ENCODE measurements at regions not wholly inside any gene's neighbourhood (a gene's known extent, or its start where the extent isn't known, plus 50 kb on each side); places are given as distances from the start of the nearest gene placed in this dataset.
"Not testable (repeated sequence)": the region's sequence is repeated elsewhere in the genome, so short reads cannot be mapped to it uniquely, and the experiment has no call there.

DNA sequence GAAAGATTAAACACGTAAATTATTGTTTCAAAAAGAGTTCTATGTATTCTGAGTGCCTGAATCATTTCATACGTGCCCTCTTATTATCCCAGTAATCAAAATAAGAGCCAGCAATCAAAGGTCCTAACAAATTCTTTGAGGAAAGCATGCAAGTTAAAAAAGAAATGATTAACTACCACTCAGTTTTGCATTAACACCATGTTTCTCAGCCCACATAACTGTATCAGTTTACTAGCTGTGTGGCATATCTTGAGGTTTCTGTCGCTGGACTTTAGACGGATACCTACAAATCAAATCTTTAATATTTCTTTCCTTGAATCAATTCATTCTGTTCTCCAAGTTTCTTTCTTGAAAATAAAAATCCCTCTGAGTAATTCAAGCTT is 668.9 kb upstream of the CHAC2 start:
- no peak for DNase-seq

DNA sequence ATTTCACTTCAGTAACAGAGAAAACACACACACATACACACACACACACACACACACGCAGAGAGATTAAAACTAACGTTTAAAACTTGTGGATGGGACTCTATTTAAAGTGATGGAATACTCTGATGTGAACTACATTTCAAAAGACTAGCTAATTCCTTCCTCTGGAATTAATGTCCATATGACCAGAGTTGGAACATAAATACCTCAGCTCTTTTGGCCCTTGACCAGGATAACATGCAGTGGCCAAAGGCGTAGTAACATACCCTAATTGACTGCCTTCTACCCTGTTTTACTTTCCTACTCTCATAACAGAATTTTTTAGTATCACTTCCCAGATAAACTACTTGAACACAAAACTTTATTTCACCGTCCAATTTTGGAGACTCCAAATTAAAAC is 671.3 kb upstream of the CHAC2 start:
- no peak for DNase-seq

DNA sequence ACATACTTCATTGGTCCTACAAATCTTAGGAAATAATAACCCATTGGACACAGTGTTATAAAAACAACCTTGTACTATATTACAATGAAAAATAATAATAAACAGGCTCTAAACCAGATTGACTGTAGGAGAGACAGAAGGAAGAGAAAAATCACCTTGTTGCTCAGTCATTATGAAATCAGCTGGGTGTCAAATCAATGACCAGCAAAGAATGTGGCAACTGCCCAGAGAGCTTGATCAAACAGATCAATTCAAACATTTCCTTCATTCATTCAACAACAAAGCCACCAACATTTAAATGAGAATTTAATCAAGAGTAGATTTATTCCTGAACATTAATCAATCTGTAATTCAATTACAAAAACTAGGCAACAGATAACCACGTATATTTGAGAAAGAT is 671.9 kb upstream of the CHAC2 start:
- DNase-seq = no peak

DNA sequence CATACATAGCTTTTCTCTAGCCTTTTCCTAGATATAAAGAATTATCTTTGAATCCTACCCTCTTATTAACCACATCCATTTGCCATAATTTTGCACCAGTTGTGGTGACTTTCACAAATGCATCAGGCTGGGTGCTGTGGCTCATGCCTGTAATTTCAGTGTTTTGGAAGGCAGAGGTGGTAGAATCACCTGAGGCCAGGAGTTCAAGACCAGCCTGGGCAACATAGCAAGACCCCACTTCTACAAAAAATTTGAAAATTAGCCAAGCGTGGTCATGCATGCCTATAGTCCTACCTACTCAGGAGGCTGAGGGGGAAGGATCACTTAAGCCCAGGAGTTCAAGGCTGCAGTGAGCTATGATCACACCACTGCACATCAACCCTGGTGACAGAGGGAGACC is 672.4 kb upstream of the CHAC2 start:
- DNase-seq = no peak

DNA sequence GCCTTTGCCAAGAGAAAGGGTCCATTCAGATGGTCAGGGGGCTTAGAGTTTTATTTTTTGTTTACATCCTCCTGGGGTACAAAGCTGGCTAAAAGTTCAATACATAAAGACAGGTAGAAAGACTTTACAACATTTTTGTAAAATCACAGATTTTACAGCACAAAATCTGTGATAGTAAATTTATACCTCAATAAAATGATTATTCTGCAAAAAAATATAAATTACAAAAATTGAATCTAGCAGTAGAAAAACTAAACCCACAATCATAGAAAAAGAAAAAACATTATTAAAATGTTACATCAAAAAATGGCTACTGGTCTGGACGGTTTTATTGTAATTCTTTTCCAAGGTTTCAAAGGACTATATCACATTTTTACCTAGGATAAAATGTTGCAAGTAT is 674.2 kb upstream of the CHAC2 start:
- DNase-seq = no peak

DNA sequence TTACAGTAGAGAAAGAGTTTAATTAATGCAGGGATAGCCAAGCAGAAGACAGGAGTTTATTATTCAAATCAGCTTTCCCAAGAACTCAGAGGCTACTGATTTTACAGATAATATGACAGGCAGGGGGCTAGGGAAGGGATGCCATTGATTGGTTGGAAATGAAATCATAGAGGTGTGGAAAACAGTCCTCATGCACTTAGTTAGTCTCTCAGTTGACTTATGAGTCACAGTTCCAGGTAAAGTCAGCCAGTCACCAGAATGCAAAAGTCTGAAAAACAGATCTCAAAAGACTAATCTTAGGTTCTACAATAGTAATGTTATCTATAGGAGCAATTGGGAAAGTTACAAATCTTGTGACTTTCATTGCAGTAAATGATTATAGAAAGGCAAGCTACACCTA is 676.4 kb upstream of the CHAC2 start:
- DNase-seq = no peak

DNA sequence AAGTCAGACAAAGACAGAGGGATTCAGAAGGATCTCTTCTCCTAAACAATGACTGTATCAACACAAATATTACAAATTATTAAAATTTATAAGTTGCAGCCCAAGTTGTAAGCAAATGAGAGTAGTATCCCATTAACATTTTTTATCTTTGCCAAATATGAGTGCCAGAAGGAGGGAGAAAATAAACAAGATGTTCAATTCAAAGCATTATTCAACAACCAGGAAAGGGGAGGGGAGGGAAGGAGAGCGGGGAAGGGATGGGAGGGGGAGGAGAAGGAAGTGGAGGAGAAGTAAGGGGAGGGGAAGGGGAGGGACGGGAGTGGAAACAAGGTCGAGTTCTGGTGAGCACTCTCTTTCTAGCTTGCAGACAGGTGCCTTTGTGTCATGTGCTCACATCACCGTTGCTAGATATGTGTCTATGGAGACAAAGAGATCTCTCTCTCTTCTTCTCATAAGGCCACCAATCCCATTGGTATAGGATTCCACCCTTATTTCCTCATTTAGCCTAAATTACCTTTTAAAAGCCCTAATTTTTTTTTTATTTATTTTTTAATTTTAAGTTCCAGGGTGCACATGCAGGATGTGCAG is 679.6 kb upstream of the CHAC2 start:
- no peak for DNase-seq

DNA sequence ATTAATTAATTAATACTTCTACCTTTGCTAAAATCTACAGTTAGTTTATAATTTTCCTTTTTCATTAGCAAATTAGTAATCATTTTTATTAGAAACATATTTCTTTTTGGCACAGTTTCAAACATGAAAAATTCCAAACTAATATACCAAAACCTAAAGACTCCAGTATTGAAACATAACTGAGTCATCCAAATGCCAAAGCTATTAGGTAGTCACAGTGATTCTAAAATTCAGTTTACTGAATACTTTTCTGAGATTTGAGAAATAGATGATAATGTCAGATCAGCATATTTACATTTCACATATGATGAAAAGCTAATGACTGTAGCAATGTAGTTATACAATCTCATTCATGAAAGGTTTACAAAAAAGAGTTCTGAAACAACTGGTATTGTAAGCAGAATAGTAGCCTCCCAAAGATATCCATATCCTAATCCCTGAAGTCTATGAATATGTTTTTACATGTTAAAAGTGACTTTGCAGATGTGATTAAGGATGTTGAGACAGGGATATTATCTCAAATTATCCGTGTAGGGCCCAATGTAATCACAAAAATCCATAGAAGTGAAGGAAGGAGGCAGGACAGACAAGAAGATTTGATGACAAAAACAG is 680.2 kb upstream of the CHAC2 start:
- DNase-seq = no peak

DNA sequence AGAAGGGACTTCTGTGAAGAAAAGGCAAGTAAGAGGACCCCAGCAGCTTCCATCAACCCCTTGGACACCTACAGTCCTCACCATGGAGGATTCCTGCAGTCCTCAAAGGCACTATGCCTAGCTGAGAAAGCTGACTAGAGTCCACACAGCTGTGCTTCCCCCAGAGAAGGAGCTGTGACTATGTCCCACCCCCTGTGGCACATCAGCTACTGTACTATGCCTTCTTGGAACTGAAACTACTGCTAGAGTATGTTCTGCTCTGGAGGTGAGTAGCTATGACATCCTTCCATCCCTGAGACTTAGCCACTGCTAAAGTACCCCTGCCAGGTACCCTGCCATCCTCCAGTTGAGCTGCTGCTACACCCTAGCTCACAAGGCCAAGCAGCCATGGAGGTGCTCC is 690.2 kb upstream of the CHAC2 start:
- DNase-seq = no peak

DNA sequence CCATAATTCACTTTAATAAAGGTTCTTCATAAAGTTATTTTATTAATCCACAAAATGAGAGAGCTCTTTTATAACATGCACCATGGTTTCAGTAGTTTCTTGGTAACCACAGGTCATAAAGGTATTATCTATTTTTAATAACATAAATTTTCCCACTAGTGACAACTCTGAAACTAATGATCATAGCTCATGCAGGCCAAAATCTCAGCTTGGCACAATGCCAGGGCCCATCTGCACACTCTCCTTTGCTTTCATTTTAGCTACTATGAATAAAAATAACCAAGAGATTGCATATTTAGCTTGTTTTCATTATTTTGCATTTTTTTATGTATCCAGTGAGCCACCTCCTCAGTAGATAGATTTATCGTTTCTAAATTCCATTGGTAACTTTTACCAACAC is 691.8 kb upstream of the CHAC2 start:
- DNase-seq = no peak

DNA sequence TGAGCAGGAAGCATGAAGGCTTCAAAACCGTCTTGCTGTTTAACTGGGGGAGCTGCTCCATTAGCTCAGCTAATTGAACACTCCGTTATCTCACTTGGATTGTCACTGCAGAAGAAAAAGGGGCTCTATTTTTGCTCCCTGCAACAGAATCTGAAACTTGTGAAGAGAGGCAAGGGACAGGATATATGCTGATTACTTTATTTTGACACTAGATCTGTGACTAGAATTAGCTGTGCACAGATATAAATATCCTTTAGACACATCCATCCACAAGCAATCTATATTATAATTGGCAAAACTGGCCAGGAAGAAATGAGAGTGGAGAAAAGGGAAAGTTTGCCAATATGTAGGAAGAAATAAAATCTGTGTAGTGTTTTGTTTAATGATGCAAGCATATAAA is 700.1 kb upstream of the CHAC2 start:
- DNase-seq = no peak

DNA sequence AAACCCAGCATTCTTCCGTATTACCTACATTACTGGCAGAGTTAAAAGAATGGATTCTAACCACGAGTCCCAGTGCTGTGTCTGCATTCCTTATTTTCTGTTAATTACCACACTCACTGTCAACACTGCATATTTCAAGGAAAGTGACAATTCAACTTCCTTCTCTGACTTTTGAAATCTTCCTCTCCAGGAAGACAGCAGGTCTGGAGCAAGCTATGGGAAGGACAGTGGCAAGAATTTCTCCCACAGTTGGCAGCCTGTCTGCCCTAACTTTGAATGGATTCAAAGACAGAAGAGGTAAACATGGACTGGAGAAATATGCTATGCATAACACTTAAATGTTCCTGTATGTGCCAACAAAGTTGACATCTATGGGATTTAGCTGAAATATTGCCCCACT is 700.5 kb upstream of the CHAC2 start:
- DNase-seq = no peak

DNA sequence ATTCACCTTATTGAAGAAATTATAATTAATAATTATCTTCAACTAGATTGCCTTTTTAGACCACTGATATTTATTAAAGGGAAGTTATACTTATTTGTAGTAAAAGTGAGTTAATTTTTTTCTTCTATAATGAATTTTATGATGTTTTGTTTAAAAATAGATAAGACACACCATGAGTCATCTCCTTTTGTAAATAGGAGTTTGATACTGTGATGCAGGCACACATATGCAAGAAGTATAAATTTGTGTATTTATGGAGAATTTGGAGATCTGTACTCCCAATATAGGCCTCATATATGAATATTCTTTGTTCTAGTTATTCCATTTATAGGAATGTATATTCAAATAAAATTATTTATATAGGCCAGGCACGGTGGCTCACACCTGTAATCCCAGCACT is 703.5 kb upstream of the CHAC2 start:
- no peak for DNase-seq

DNA sequence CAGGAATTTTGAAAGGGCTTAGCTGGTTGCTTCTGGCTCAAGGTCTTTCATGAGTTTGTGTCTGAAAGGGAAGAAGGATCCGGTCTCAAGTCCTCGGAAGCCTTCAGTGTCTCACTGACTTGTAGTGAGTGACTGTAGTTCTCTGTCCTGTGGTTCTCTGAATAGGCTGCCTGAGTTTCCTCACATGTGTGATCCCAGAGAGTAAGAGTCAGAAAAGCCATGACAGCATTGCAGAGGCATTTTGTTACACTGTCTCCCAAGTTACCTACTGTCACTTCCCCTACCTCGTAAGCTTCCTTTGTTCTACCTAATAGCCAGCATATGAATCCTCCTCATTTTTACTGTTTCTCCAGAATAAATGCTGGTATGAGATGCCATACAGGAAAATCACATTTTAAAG is 709.1 kb upstream of the CHAC2 start:
- DNase-seq = no peak

DNA sequence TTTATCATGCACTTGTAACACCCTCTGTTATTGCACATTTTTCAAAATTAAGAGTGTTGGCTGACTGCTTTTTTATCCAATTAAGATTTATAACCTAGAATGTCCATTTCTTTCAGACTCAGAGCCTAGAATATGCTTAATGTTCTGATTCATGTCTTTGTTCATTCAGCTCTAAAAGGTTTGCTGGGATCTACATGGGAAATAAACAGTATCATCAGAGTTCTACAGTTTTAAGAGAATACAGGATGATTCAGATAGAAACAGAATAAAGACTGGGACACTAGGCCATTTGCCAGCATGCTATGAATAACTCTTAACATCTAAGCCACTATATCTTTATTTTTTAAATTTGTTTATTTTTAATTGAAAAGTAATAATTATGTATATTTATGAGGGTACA is 713.7 kb upstream of the CHAC2 start:
- no peak for DNase-seq

DNA sequence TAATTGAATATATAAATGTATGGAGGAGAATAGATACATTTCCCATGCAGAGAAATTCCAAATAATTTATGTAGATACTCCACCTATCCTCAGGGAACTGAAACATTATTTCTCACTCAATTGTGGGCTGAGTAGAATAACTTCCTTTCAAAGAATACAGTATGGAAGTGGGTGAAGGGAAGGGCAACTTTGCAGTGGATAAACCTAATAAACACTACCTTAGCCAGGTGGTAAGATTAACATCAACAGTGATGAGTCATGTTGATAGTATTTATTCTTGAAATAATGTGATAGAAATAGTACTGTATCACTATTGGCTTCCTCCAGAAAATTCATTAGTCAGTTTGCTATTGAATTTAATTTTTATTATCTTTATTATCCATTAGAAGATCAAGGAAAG is 716.4 kb upstream of the CHAC2 start:
- no peak for DNase-seq

DNA sequence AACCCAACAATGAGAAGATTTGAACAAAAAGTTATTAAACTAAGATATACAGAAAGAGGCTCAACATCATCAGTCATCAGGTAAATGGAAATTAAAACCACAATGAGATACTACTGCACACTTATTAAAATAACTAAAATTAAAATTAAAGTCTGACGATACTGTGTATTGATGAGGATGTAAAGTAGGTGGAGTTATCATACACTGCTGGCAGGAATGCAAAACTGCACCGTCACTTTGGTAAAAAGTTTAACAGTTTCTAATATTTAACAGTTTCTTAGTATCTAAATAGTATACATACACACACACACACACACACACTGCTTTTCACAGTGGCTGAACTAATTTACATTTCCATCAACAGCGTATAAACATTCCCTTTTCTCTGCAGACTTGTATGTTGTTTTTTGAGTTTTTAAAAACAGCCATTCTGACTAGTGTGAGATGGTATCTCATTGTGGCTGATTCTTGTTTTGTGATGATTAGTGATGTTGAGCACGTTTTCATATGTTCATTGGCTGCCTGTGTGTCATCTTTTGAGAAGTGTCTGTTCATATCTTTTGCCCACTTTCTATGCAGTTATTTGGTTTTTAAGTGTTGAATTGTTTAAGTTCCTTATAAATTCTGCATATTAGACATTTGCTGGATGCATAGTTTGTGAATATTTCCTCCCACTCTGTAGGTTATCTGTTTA is 726.9 kb upstream of the CHAC2 start:
- DNase-seq = no peak

DNA sequence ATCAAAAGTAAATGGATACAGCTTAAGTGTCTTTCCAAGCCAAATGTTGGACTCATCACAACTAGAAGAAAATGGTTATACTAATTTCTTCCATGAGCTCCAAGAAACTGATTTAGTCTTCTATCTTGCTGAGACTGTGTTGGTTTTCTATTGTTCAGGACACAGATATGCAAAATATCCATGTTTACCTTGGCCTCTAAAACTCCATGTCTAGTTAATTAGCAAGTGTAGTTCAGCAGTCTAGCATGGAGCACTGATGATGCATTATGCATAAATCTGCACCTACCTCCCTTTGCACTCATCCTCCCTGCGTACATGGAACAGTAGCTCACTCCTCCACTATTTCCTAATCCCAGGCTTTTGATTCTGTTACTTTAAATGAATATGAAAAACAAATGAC is 731.4 kb upstream of the CHAC2 start:
- DNase-seq = no peak

DNA sequence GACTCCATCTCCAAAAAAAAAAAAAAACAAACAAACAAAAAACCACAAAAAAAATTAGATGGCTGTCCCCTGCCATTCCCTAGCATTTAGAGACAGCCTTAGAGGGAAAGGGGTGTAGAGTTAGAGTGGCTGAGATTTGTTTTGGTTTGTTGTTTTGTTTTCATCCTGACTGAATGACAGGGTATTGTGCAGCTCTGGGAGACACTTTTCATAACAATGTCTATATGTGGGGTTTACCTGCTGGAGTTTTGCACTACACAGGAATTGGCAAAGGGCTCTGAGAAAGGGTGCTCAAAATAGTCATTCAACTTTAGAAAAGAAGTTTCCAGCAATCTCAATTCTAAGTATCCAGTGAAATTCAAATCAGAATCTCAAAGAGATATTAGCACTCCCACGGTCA is 732.5 kb upstream of the CHAC2 start:
- no peak for DNase-seq

DNA sequence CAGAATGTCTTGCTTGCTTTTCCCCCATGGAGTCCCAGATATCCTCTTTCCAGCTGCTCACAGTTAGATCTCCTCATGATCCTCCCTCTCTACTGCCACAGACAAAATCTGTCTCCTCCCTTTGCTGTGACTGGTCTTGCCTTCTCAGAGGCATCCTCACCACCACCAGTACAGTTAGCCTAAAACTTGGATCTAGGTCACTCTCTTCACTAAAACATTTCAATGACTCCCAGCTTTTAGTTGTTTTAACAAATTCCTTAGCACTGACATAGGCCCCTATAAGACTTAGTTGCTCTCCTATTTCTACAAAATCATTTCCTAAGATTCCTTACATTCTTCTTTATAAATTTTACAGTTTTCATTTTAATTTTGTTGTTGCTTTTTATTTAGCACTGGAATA is 734.2 kb upstream of the CHAC2 start:
- DNase-seq = no peak

DNA sequence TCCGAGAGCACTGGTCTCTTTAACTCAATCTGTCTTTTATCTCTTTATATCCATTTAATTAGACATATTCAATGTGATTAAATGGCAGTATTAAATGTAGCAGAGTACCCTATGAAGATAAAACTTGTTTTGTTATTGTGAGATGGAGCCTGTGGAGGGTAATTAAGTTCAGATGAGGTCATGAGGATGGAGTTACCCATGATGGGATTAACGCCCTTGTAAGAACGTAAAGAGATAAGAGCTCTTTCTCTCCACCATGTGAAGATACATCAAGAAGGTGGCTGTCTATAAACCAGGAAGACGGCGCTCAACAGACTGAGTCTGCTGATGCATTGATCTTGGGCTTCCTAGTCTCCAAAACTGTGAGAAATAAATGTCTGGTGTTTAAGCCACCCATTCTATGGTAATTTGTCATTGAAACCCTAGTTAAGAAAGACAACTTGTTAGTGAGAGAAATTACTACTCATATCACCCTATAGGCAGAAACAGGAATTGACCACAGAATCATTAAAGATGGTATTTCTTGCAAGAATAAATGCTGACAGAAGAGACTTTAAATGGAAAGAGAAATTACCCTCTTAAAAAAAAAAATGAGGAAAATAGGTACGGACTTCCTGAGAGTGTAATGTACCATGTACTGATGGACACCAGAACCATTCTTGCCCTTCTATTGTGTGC is 738.7 kb upstream of the CHAC2 start:
- no peak for DNase-seq

DNA sequence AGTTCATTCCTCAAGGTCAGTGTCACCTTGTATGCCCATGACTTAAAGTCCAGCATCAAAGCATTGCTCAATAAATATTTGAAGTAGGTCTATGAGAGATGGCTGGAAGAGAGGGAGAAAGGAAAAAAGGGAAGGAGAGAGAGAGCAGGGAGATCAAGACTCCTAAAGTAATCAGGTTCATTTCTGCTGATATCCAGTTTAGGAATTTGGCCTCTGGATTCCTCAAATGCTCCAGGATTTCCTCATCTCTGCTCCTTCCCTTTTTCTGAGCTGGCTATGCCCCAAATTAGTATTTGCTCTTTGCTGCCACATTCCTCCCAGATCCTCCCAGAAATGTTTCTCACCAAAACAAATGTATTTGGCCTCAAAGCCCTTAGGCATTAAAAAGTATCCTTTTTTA is 739.4 kb upstream of the CHAC2 start:
- no peak for DNase-seq

DNA sequence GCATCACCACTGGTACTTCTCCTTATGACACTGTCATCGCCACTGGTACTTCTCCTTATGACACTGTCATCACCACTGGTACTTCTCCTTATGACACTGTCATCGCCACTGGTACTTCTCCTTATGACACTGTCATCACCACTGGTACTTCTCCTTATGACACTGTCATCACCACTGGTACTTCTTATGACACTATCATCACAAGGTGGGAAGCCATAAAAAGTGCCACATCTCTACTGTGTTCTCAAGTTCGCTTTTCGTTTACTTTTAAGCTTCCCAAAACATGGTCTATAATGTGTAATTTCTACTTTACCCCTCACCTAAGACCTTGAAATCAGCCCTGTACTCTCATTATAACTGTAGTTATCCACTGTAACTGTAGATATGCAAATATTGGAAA is 745.4 kb upstream of the CHAC2 start:
- not testable (repeated sequence) for DNase-seq

DNA sequence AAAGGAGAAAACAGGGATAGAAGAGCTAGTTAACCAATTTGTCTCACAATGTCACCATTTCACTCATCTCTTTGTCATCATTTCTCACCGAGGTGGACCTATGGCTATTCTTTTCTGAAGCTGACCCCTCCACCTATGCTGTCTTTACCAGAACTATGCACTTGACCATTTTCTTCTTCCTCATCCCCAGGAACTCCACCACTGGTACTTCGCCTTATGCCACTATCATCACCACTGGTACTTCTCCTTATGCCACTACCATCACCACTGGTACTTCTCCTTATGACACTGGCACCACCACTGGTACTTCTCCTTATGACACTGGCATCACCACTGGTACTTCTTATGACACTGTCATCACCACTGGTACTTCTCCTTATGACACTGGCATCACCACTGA is 745.8 kb upstream of the CHAC2 start:
- no peak for DNase-seq

Measured in GDM1 (cell line).